Mesendoderm (in vitro differentiated cells): ENCODE measurements at regions not wholly inside any gene's neighbourhood (a gene's known extent, or its start where the extent isn't known, plus 50 kb on each side); places are given as distances from the start of the nearest gene placed in this dataset.
A peak's percentile ranks its signal among the peaks of the same experiment; 100 is the strongest.
"Not testable (repeated sequence)": the region's sequence is repeated elsewhere in the genome, so short reads cannot be mapped to it uniquely, and the experiment has no call there.

ENCODE experiments used
- DNase-seq: peaks from one replicate; pipeline ENCODE4 v3.0.0; 2013
- H2AK5ac ChIP-seq: 2 replicates; pipeline ENCODE4 v1.6.1; 2013; ENCODE audit warnings: low read length, inconsistent platforms
- H2BK120ac ChIP-seq: 2 replicates; pipeline ENCODE4 v1.6.1; 2013; ENCODE audit warnings: low read depth, mild to moderate bottlenecking, low read length, moderate library complexity, mixed read lengths
- H2BK15ac ChIP-seq: replicated peaks from 2 replicates; pipeline ENCODE4 v1.6.1; 2013; ENCODE audit warnings: low read depth, mild to moderate bottlenecking, moderate library complexity
- H2BK5ac ChIP-seq: 2 replicates; pipeline ENCODE4 v1.6.1; 2013; ENCODE audit warnings: low read length, inconsistent platforms
- H3K18ac ChIP-seq: 2 replicates; pipeline ENCODE4 v1.6.1; 2013; ENCODE audit warnings: mild to moderate bottlenecking, low read length, mixed read lengths
- H3K23ac ChIP-seq: one replicate; pipeline ENCODE4 v1.6.1; 2013; ENCODE audit warnings: low read length
- H3K27ac ChIP-seq: 2 replicates; pipeline ENCODE4 v1.5.1; 2013; ENCODE audit warnings: low read depth, mild to moderate bottlenecking, inconsistent platforms, low read length, moderate library complexity
- H3K27me3 ChIP-seq: 2 replicates; pipeline ENCODE4 v1.6.1; 2013; ENCODE audit warnings: low read length, control low read depth, mild to moderate bottlenecking, inconsistent platforms; ENCODE audit not compliant: insufficient read depth, poor library complexity
- H3K36me3 ChIP-seq: 2 replicates; pipeline ENCODE4 v1.6.1; 2013; ENCODE audit warnings: low read length, inconsistent platforms; ENCODE audit not compliant: control insufficient read depth, insufficient read depth
- H3K4ac ChIP-seq: one replicate; pipeline ENCODE4 v1.6.1; 2013; ENCODE audit warnings: low read depth, mild to moderate bottlenecking, low read length, moderate library complexity
- H3K4me1 ChIP-seq: 2 replicates; pipeline ENCODE4 v1.6.1; 2013; ENCODE audit warnings: low read depth, low read length, inconsistent platforms; ENCODE audit not compliant: control insufficient read depth
- H3K4me2 ChIP-seq: 2 replicates; pipeline ENCODE4 v1.6.1; 2013; ENCODE audit warnings: low read length
- H3K4me3 ChIP-seq: 2 replicates; pipeline ENCODE4 v1.5.1; 2013; ENCODE audit warnings: mild to moderate bottlenecking, low read length
- H3K56ac ChIP-seq: one replicate; pipeline ENCODE4 v1.6.1; 2013; ENCODE audit warnings: low read length
- H3K79me1 ChIP-seq: 2 replicates; pipeline ENCODE4 v1.6.1; 2013; ENCODE audit warnings: low read length, inconsistent platforms
- H3K79me2 ChIP-seq: 2 replicates; pipeline ENCODE4 v1.6.1; 2013; ENCODE audit warnings: mild to moderate bottlenecking, low read length; ENCODE audit not compliant: control insufficient read depth, insufficient read depth
- H3K9ac ChIP-seq: 2 replicates; pipeline ENCODE4 v1.6.1; 2013; ENCODE audit warnings: low read length, inconsistent platforms
- H4K5ac ChIP-seq: one replicate; pipeline ENCODE4 v1.6.1; 2013; ENCODE audit warnings: low read length
- H4K8ac ChIP-seq: one replicate; pipeline ENCODE4 v1.6.1; 2013; ENCODE audit warnings: low read depth, mild to moderate bottlenecking, control low read depth, low read length, moderate library complexity
- WGBS: extraction: QIAGEN DNeasy Blood & Tissue Kit; methylation state at CpG from one replicate; pipeline ENCODE4 v1.1.7; 2013; ENCODE audit warnings: low lambda C conversion rate, missing lambda C conversion rate; ENCODE audit not compliant: insufficient coverage; ENCODE audit errors: extremely low coverage; 5-methylcytosine and 5-hydroxymethylcytosine counted together

GRCh38 chr20:29447517-29448484, 1809.7 kb upstream of the DEFB115 start:
- WGBS: no CpG with 5 or more reads among the region's 52 CpGs
- H3K4me3 ChIP-seq, H3K18ac ChIP-seq: not testable (repeated sequence)

GRCh38 chr20:29448806-29449470, 1808.5 kb upstream of the DEFB115 start:
- Histone ChIP-seq H2BK120ac (no peak overlapping the region), H3K27me3 (no peaks in the 10 kb centered on the region), H3K79me1 (no peaks in the 10 kb centered on the region), H4K5ac (no peak overlapping the region), H3K4me3 (no peak overlapping the region), H3K4ac (no peak overlapping the region), H3K56ac (no peak overlapping the region), H3K4me1 (no peaks in the 10 kb centered on the region), H3K18ac (no peak overlapping the region), H3K79me2 (no peaks in the 10 kb centered on the region), H4K8ac (no peak overlapping the region), H2AK5ac (no peak overlapping the region), H3K9ac (no peak overlapping the region), H3K27ac (no peak overlapping the region), H2BK5ac (no peak overlapping the region), H3K23ac (no peak overlapping the region), H3K4me2 (no peak overlapping the region), H3K36me3 (no peaks in the 10 kb centered on the region), H2BK15ac (no peak overlapping the region)
- no CpG with 5 or more reads among the region's 23 CpGs for WGBS
- DNase-seq: no peak

More at GRCh38 chr20:29447517-29448484, 1809.7 kb upstream of the DEFB115 start:
- DNase-seq, H2BK5ac ChIP-seq, H2AK5ac ChIP-seq, H3K27ac ChIP-seq, H3K4ac ChIP-seq, H3K56ac ChIP-seq, H2BK120ac ChIP-seq, H3K9ac ChIP-seq, H3K4me2 ChIP-seq, H3K79me2 ChIP-seq, H3K27me3 ChIP-seq, H2BK15ac ChIP-seq, H3K79me1 ChIP-seq, H4K8ac ChIP-seq, H3K23ac ChIP-seq, H3K4me1 ChIP-seq, H4K5ac ChIP-seq, H3K36me3 ChIP-seq: not testable (repeated sequence)

- Histone ChIP-seq H4K5ac (no peak overlapping the region), H3K18ac (no peak overlapping the region), H3K79me1 (no peaks in the 10 kb centered on the region), H3K56ac (no peak overlapping the region), H3K23ac (no peak overlapping the region), H3K4me1 (no peaks in the 10 kb centered on the region), H2AK5ac (no peak overlapping the region), H3K27me3 (no peaks in the 10 kb centered on the region), H3K79me2 (no peaks in the 10 kb centered on the region), H3K4me3 (peak overlapping the region; percentile 37), H3K27ac (no peak overlapping the region), H2BK120ac (no peak overlapping the region), H2BK15ac (no peak overlapping the region), H4K8ac (no peak overlapping the region), H3K9ac (no peak overlapping the region), H3K4ac (no peak overlapping the region), H3K4me2 (no peak overlapping the region), H3K36me3 (no peaks in the 10 kb centered on the region), H2BK5ac (no peak overlapping the region)
- 100% methylated on average over 5 of the region's 8 CpGs for WGBS
- no peak for DNase-seq
These were observed 1805.3 kb upstream of the DEFB115 start for GRCh38 chr20:29452186-29452585.

- not testable (repeated sequence) for H3K9ac ChIP-seq, H3K18ac ChIP-seq, H3K27me3 ChIP-seq, H3K56ac ChIP-seq, H2AK5ac ChIP-seq, H3K4me3 ChIP-seq, DNase-seq, H2BK120ac ChIP-seq, H2BK15ac ChIP-seq, H3K4me2 ChIP-seq, H2BK5ac ChIP-seq, H3K4ac ChIP-seq, H3K79me1 ChIP-seq, H3K27ac ChIP-seq, H4K5ac ChIP-seq, H3K4me1 ChIP-seq, H3K23ac ChIP-seq, H3K79me2 ChIP-seq, H3K36me3 ChIP-seq, H4K8ac ChIP-seq
- no CpG with 5 or more reads among the region's 7 CpGs for WGBS
These were observed 1800.3 kb upstream of the DEFB115 start for GRCh38 chr20:29456987-29457693.

- no peak overlapping the region for H2BK5ac ChIP-seq
- H3K4me2 ChIP-seq: no peak overlapping the region
- WGBS: no CpG with 5 or more reads among the region's 3 CpGs
- H4K8ac ChIP-seq: no peak overlapping the region
- no peak for DNase-seq
- H3K27me3 ChIP-seq: no peaks in the 10 kb centered on the region
- no peak overlapping the region for H3K56ac ChIP-seq
- H3K9ac ChIP-seq: no peak overlapping the region
- H3K79me1 ChIP-seq: no peaks in the 10 kb centered on the region
- H2AK5ac ChIP-seq: no peak overlapping the region
- no peak overlapping the region for H2BK15ac ChIP-seq
- no peak overlapping the region for H3K18ac ChIP-seq
- no peak overlapping the region for H3K27ac ChIP-seq
- H3K4ac ChIP-seq: no peak overlapping the region
- no peak overlapping the region for H3K23ac ChIP-seq
- no peaks in the 10 kb centered on the region for H3K36me3 ChIP-seq
- no peaks in the 10 kb centered on the region for H3K79me2 ChIP-seq
- H4K5ac ChIP-seq: no peak overlapping the region
- H3K4me3 ChIP-seq: no peak overlapping the region
- no peak overlapping the region for H2BK120ac ChIP-seq
- H3K4me1 ChIP-seq: no peaks in the 10 kb centered on the region
These were observed 1784.9 kb upstream of the DEFB115 start for GRCh38 chr20:29472606-29473005.
